Suprapubic skin (tissue), 4 donors: ENCODE measurements at regions not wholly inside any gene's neighbourhood (a gene's known extent, or its start where the extent isn't known, plus 50 kb on each side); places are given as distances from the start of the nearest gene placed in this dataset.

ENCODE experiments used
- DNase-seq, 2 donors: peaks; one replicate each; pipeline ENCODE4 v3.0.0-alpha.2; 2019; ENCODE audit warnings: low spot score in 2 of 2
- H3K27ac ChIP-seq: fragments of 200-600 bp; sonication (generic); one replicate; pipeline ENCODE4 v1.5.1; 2019
- H3K27me3 ChIP-seq: fragments of 200-600 bp; sonication (generic); one replicate; pipeline ENCODE4 v1.5.1; 2019
- H3K36me3 ChIP-seq: fragments of 200-600 bp; sonication (generic); one replicate; pipeline ENCODE4 v1.5.1; 2019
- H3K4me1 ChIP-seq: fragments of 200-600 bp; sonication (generic); one replicate; pipeline ENCODE4 v1.5.1; 2019
- H3K4me3 ChIP-seq: fragments of 200-600 bp; sonication (generic); one replicate; pipeline ENCODE4 v1.5.1; 2019; ENCODE audit warnings: mild to moderate bottlenecking
- H3K9me3 ChIP-seq: fragments of 200-600 bp; sonication (generic); one replicate; pipeline ENCODE4 v1.5.1; 2019
- CTCF ChIP-seq, 2 donors: fragments of 200-600 bp in 1 of 2; fragments of 450-650 bp in 1 of 2; sonication (generic) in 1 of 2; IDR thresholded peaks; one replicate each; pipeline ENCODE4 v1.5.1; 2016 to 2019; ENCODE audit warnings: antibody characterized with exemption in 2 of 2, mild to moderate bottlenecking in 1 of 2, moderate library complexity in 1 of 2
- EP300 ChIP-seq: sonication (generic); formaldehyde crosslinking; IDR thresholded peaks from one replicate; pipeline ENCODE4 v1.6.1; 2017; ENCODE audit warnings: antibody characterized with exemption
- POLR2A ChIP-seq, 2 donors: fragments of 450-650 bp; IDR thresholded peaks; one replicate each; pipeline ENCODE4 v1.6.1; 2017; ENCODE audit warnings: antibody characterized with exemption in 2 of 2, mild to moderate bottlenecking in 2 of 2, moderate library complexity in 2 of 2
- POLR2AphosphoS5 ChIP-seq, 3 donors: sonication (generic); formaldehyde crosslinking; IDR thresholded peaks; one replicate each; pipeline ENCODE4 v1.6.1; 2017; ENCODE audit warnings: antibody characterized with exemption in 3 of 3
- WGBS: methylation state at CpG from one replicate; pipeline ENCODE4 v1.1.5; 2018; 5-methylcytosine and 5-hydroxymethylcytosine counted together

GRCh38 chr1:189616893-189617292 is 860.8 kb downstream of the BRINP3 start:
- 64% methylated on average over 5 of the region's 5 CpGs for WGBS
- no peak for DNase-seq

GRCh38 chr1:189619682-189620332 is 857.9 kb downstream of the BRINP3 start:
- H3K27ac ChIP-seq, result no peak overlapping the region

More at GRCh38 chr1:189616893-189617292, 860.8 kb downstream of the BRINP3 start:
- no peaks in the 10 kb centered on the region for H3K4me1 ChIP-seq
- no peaks in the 10 kb centered on the region for H3K36me3 ChIP-seq
- no peaks in the 10 kb centered on the region for H3K27me3 ChIP-seq
- no peak overlapping the region for H3K27ac ChIP-seq
- no peak overlapping the region for H3K4me3 ChIP-seq
- no peaks in the 10 kb centered on the region for H3K9me3 ChIP-seq
- TF ChIP-seq EP300 (no peak), POLR2A (IDR thresholded peaks at IDR 0.05) (no peak), POLR2AphosphoS5 (IDR thresholded peaks at IDR 0.05) (no peak), CTCF (IDR thresholded peaks at IDR 0.05) (no peak)

GRCh38 chr1:189620471-189620870 is 857.2 kb downstream of the BRINP3 start:
- Histone ChIP-seq H3K9me3 (no peaks in the 10 kb centered on the region), H3K27ac (no peak overlapping the region), H3K4me3 (no peak overlapping the region), H3K4me1 (no peaks in the 10 kb centered on the region), H3K36me3 (no peaks in the 10 kb centered on the region), H3K27me3 (no peaks in the 10 kb centered on the region)
- 53% methylated on average over 2 of the region's 2 CpGs for WGBS
- no peak for DNase-seq
- no peak for TF ChIP-seq EP300
- TF ChIP-seq POLR2AphosphoS5 (IDR thresholded peaks at IDR 0.05), result no peak
- no peak for TF ChIP-seq CTCF (IDR thresholded peaks at IDR 0.05)
- no peak for TF ChIP-seq POLR2A (IDR thresholded peaks at IDR 0.05)

More at GRCh38 chr1:189619682-189620332, 857.9 kb downstream of the BRINP3 start:
- Histone ChIP-seq H3K4me1 (no peaks in the 10 kb centered on the region), H3K27me3 (no peaks in the 10 kb centered on the region), H3K36me3 (no peaks in the 10 kb centered on the region), H3K9me3 (no peaks in the 10 kb centered on the region), H3K4me3 (no peak overlapping the region)
- DNase-seq, result no peak
- TF ChIP-seq CTCF (IDR thresholded peaks at IDR 0.05), result no peak
- 39% methylated on average over 3 of the region's 3 CpGs for WGBS

GRCh38 chr1:189623336-189623735 is 854.3 kb downstream of the BRINP3 start:
- TF ChIP-seq EP300 (no peak), POLR2AphosphoS5 (IDR thresholded peaks at IDR 0.05) (no peak), CTCF (IDR thresholded peaks at IDR 0.05) (no peak), POLR2A (IDR thresholded peaks at IDR 0.05) (no peak)
- Histone ChIP-seq H3K4me1 (no peaks in the 10 kb centered on the region), H3K27me3 (no peaks in the 10 kb centered on the region), H3K27ac (no peak overlapping the region), H3K36me3 (no peaks in the 10 kb centered on the region), H3K9me3 (no peaks in the 10 kb centered on the region), H3K4me3 (no peak overlapping the region)
- DNase-seq, result no peak
- WGBS, result 63% methylated on average over 2 of the region's 2 CpGs

GRCh38 chr1:189627427-189627826 is 850.2 kb downstream of the BRINP3 start:
- H3K4me3 ChIP-seq, result no peak overlapping the region
- WGBS, result 66% methylated on average over 2 of the region's 2 CpGs
- TF ChIP-seq EP300 (no peak), CTCF (IDR thresholded peaks at IDR 0.05) (no peak), POLR2AphosphoS5 (IDR thresholded peaks at IDR 0.05) (no peak), POLR2A (IDR thresholded peaks at IDR 0.05) (no peak)
- H3K9me3 ChIP-seq, result no peaks in the 10 kb centered on the region
- H3K36me3 ChIP-seq, result no peaks in the 10 kb centered on the region
- no peak for DNase-seq
- H3K4me1 ChIP-seq, result no peaks in the 10 kb centered on the region
- H3K27ac ChIP-seq, result no peak overlapping the region
- no peaks in the 10 kb centered on the region for H3K27me3 ChIP-seq
